ENCODE measurements at regions not wholly inside any gene's neighbourhood (a gene's known extent, or its start where the extent isn't known, plus 50 kb on each side); places are given as distances from the start of the nearest gene placed in this dataset.

GRCh38 chr3:157695103-157695502, 191.9 kb upstream of the VEPH1 start:
- TF ChIP-seq, protein P1, sequence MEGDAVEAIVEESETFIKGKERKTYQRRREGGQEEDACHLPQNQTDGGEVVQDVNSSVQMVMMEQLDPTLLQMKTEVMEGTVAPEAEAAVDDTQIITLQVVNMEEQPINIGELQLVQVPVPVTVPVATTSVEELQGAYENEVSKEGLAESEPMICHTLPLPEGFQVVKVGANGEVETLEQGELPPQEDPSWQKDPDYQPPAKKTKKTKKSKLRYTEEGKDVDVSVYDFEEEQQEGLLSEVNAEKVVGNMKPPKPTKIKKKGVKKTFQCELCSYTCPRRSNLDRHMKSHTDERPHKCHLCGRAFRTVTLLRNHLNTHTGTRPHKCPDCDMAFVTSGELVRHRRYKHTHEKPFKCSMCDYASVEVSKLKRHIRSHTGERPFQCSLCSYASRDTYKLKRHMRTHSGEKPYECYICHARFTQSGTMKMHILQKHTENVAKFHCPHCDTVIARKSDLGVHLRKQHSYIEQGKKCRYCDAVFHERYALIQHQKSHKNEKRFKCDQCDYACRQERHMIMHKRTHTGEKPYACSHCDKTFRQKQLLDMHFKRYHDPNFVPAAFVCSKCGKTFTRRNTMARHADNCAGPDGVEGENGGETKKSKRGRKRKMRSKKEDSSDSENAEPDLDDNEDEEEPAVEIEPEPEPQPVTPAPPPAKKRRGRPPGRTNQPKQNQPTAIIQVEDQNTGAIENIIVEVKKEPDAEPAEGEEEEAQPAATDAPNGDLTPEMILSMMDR (IDR thresholded peaks at IDR 0.05; ENCODE audit: low read length), result no peak
- no peak for TF ChIP-seq EZH2 (IDR thresholded peaks at IDR 0.05; ENCODE audit: borderline replicate concordance, low read length)
